GM21515 (cell line): ENCODE measurements at regions not wholly inside any gene's neighbourhood (a gene's known extent, or its start where the extent isn't known, plus 50 kb on each side); places are given as distances from the start of the nearest gene placed in this dataset.
A peak's percentile ranks its signal among the peaks of the same experiment; 100 is the strongest.

Source experiments
- ATAC-seq: cut with Tn5 transposase; IDR thresholded peaks from one replicate; pipeline ENCODE4 v1.9.1; 2021; ENCODE audit not compliant: unreplicated experiment

- no peak for ATAC-seq
Observed at GRCh38 chr2:211129798-211130197, 573.4 kb downstream of the CPS1 start.

- ATAC-seq: no peak
Observed at GRCh38 chr2:211132046-211132445, 575.6 kb downstream of the CPS1 start.

GRCh38 chr2:211132573-211132972 is 576.2 kb downstream of the CPS1 start:
- ATAC-seq: no peak

GRCh38 chr2:211133766-211134165 is 577.4 kb downstream of the CPS1 start:
- no peak for ATAC-seq

- ATAC-seq: no peak
Observed at GRCh38 chr2:211138551-211138950, 582.2 kb downstream of the CPS1 start.

GRCh38 chr2:211141646-211142045 is 585.2 kb downstream of the CPS1 start:
- ATAC-seq: no peak

- ATAC-seq: no peak
Observed at GRCh38 chr2:211144078-211144477, 587.7 kb downstream of the CPS1 start.

GRCh38 chr2:211144974-211145665 is 588.7 kb downstream of the CPS1 start:
- ATAC-seq: no peak

GRCh38 chr2:211149731-211150130 is 593.3 kb downstream of the CPS1 start:
- no peak for ATAC-seq

GRCh38 chr2:211157211-211157610 is 600.8 kb downstream of the CPS1 start:
- ATAC-seq: no peak

- peak; percentile 99 for ATAC-seq
Observed at GRCh38 chr2:211157856-211158463, 601.6 kb downstream of the CPS1 start.

- no peak for ATAC-seq
Observed at GRCh38 chr2:211159972-211160371, 603.6 kb downstream of the CPS1 start.

GRCh38 chr2:211161236-211161635 is 604.8 kb downstream of the CPS1 start:
- ATAC-seq: no peak

GRCh38 chr2:211162911-211163310 is 606.5 kb downstream of the CPS1 start:
- ATAC-seq: no peak

GRCh38 chr2:211170843-211171242 is 614.4 kb downstream of the CPS1 start:
- ATAC-seq: no peak

GRCh38 chr2:211174021-211174420 is 617.6 kb downstream of the CPS1 start:
- no peak for ATAC-seq

- no peak for ATAC-seq
Observed at GRCh38 chr2:211174631-211175030, 618.2 kb downstream of the CPS1 start.

GRCh38 chr2:211175956-211176355 is 619.6 kb downstream of the CPS1 start:
- no peak for ATAC-seq

GRCh38 chr2:211176514-211177141 is 620.2 kb downstream of the CPS1 start:
- no peak for ATAC-seq

GRCh38 chr2:211181626-211182025 is 625.2 kb downstream of the CPS1 start:
- no peak for ATAC-seq

GRCh38 chr2:211187602-211188001 is 631.2 kb downstream of the CPS1 start:
- no peak for ATAC-seq

- peak; percentile 94 for ATAC-seq
Observed at GRCh38 chr2:211203986-211204385, 647.6 kb downstream of the CPS1 start.
